ENCODE measurements at regions not wholly inside any gene's neighbourhood (a gene's known extent, or its start where the extent isn't known, plus 50 kb on each side); places are given as distances from the start of the nearest gene placed in this dataset.
"Not testable (repeated sequence)": the region's sequence is repeated elsewhere in the genome, so short reads cannot be mapped to it uniquely, and the experiment has no call there.

GRCh38 chr11:71367756-71368155, 80.4 kb downstream of the DHCR7 start:
- no peak overlapping the region for H3K4me3 ChIP-seq
- peaks cover 4% of the 10 kb centered on the region for H3K4me1 ChIP-seq
- TF ChIP-seq CTCF (IDR thresholded peaks at IDR 0.05) (no peak), EZH2 (IDR thresholded peaks at IDR 0.05) (no peak), EZH2phosphoT487 (IDR thresholded peaks at IDR 0.05) (no peak)
- H3F3A ChIP-seq (ENCODE audit: low read depth): no peaks in the 10 kb centered on the region
- no peak overlapping the region for H2AFZ ChIP-seq (replicated peaks)
- no peaks in the 10 kb centered on the region for H3K9me3 Mint-ChIP-seq
- H3K27ac Mint-ChIP-seq: peak overlapping the region; percentile 53
- no peaks in the 10 kb centered on the region for H3K27me3 ChIP-seq
- no peaks in the 10 kb centered on the region for H3K27me3 Mint-ChIP-seq (ENCODE audit: insufficient read depth, low read depth)
- H4K20me1 ChIP-seq (ENCODE audit: low read depth): no peaks in the 10 kb centered on the region
- H3K79me2 ChIP-seq (ENCODE audit: low read depth): no peaks in the 10 kb centered on the region
- no peak overlapping the region for H3K4me3 Mint-ChIP-seq
- H3K9ac ChIP-seq: no peak overlapping the region
- H3K4me2 ChIP-seq: no peak overlapping the region
- no peaks in the 10 kb centered on the region for H3K36me3 ChIP-seq
- H3K9me3 ChIP-seq (ENCODE audit: low read depth): no peaks in the 10 kb centered on the region
- no peak for DNase-seq (ENCODE audit: low spot score)
- H3K4me1 Mint-ChIP-seq: no peaks in the 10 kb centered on the region
- no peaks in the 10 kb centered on the region for H3K36me3 Mint-ChIP-seq
- H3K27ac ChIP-seq: no peak overlapping the region

GRCh38 chr11:71367276-71367675, 80.9 kb downstream of the DHCR7 start:
- not testable (repeated sequence) for H3K4me3 ChIP-seq; H3K27ac ChIP-seq; DNase-seq (ENCODE audit: low spot score); H3K4me2 ChIP-seq; H3K9me3 Mint-ChIP-seq; H3F3A ChIP-seq (ENCODE audit: low read depth); H3K27me3 ChIP-seq; H3K36me3 Mint-ChIP-seq; H3K4me1 Mint-ChIP-seq; H3K4me3 Mint-ChIP-seq; H3K9me3 ChIP-seq (ENCODE audit: low read depth); H3K36me3 ChIP-seq; H2AFZ ChIP-seq (replicated peaks); H3K27me3 Mint-ChIP-seq (ENCODE audit: insufficient read depth, low read depth); H3K9ac ChIP-seq; H4K20me1 ChIP-seq (ENCODE audit: low read depth); H3K79me2 ChIP-seq (ENCODE audit: low read depth); H3K4me1 ChIP-seq; H3K27ac Mint-ChIP-seq

- no peaks in the 10 kb centered on the region for H4K20me1 ChIP-seq (ENCODE audit: low read depth)
- H3F3A ChIP-seq (ENCODE audit: low read depth): no peaks in the 10 kb centered on the region
- no peaks in the 10 kb centered on the region for H3K36me3 ChIP-seq
- no peaks in the 10 kb centered on the region for H3K27me3 Mint-ChIP-seq (ENCODE audit: insufficient read depth, low read depth)
- H3K79me2 ChIP-seq (ENCODE audit: low read depth): no peaks in the 10 kb centered on the region
- TF ChIP-seq CTCF (IDR thresholded peaks at IDR 0.05) (no peak), EZH2 (IDR thresholded peaks at IDR 0.05) (no peak), EZH2phosphoT487 (IDR thresholded peaks at IDR 0.05) (no peak)
- no peaks in the 10 kb centered on the region for H3K36me3 Mint-ChIP-seq
- no peak overlapping the region for H3K27ac Mint-ChIP-seq
- H3K4me3 Mint-ChIP-seq: no peak overlapping the region
- H2AFZ ChIP-seq (replicated peaks): no peak overlapping the region
- H3K9ac ChIP-seq: no peak overlapping the region
- H3K27me3 ChIP-seq: no peaks in the 10 kb centered on the region
- no peaks in the 10 kb centered on the region for H3K4me1 Mint-ChIP-seq
- H3K27ac ChIP-seq: no peak overlapping the region
- no peaks in the 10 kb centered on the region for H3K4me1 ChIP-seq
- H3K9me3 ChIP-seq (ENCODE audit: low read depth): no peaks in the 10 kb centered on the region
- H3K9me3 Mint-ChIP-seq: no peaks in the 10 kb centered on the region
- no peak overlapping the region for H3K4me3 ChIP-seq
- no peak for DNase-seq (ENCODE audit: low spot score)
- no peak overlapping the region for H3K4me2 ChIP-seq
Observed at GRCh38 chr11:71366076-71366475, 82.1 kb downstream of the DHCR7 start.

GRCh38 chr11:71365626-71366025, 82.6 kb downstream of the DHCR7 start:
- Histone ChIP-seq H3K27ac (no peak overlapping the region), H3K36me3 (no peaks in the 10 kb centered on the region), H2AFZ (replicated peaks) (no peak overlapping the region), H3K27me3 (no peaks in the 10 kb centered on the region), H4K20me1 (ENCODE audit: low read depth) (no peaks in the 10 kb centered on the region), H3K4me1 (no peaks in the 10 kb centered on the region), H3K9ac (no peak overlapping the region), H3K4me2 (no peak overlapping the region), H3K9me3 (ENCODE audit: low read depth) (no peaks in the 10 kb centered on the region), H3F3A (ENCODE audit: low read depth) (no peaks in the 10 kb centered on the region), H3K79me2 (ENCODE audit: low read depth) (no peaks in the 10 kb centered on the region), H3K4me3 (no peak overlapping the region)
- Mint-ChIP-seq H3K36me3 (no peaks in the 10 kb centered on the region), H3K4me1 (no peaks in the 10 kb centered on the region), H3K27me3 (ENCODE audit: insufficient read depth, low read depth) (no peaks in the 10 kb centered on the region), H3K27ac (no peak overlapping the region), H3K9me3 (no peaks in the 10 kb centered on the region), H3K4me3 (no peak overlapping the region)
- DNase-seq (ENCODE audit: low spot score): no peak
- TF ChIP-seq CTCF (IDR thresholded peaks at IDR 0.05): no peak
